Gastroesophageal sphincter (tissue), 3 donors: ENCODE measurements at regions not wholly inside any gene's neighbourhood (a gene's known extent, or its start where the extent isn't known, plus 50 kb on each side); places are given as distances from the start of the nearest gene placed in this dataset.

ENCODE experiments used
- CTCF ChIP-seq, 4 experiments: fragments of 200-600 bp in 2 of 4; fragments of 450-650 bp in 2 of 4; sonication (generic) in 1 of 4; IDR thresholded peaks; one replicate each; pipeline ENCODE4 v1.5.1; 2017 to 2019; ENCODE audit warnings: antibody characterized with exemption in 4 of 4, mild to moderate bottlenecking in 2 of 4, moderate library complexity in 2 of 4
- EP300 ChIP-seq: sonication (generic); formaldehyde crosslinking; IDR thresholded peaks from one replicate; pipeline ENCODE4 v1.6.1; 2017; ENCODE audit warnings: antibody characterized with exemption, mild to moderate bottlenecking
- POLR2AphosphoS5 ChIP-seq: sonication (generic); formaldehyde crosslinking; IDR thresholded peaks from one replicate; pipeline ENCODE4 v1.6.1; 2017; ENCODE audit warnings: antibody characterized with exemption

GRCh38 chr4:26157541-26157940, 163.3 kb upstream of the RBPJ start:
- no peak for TF ChIP-seq CTCF (IDR thresholded peaks at IDR 0.05)
- no peak for TF ChIP-seq POLR2AphosphoS5
- TF ChIP-seq EP300: no peak
